SK-N-SH (cell line): ENCODE measurements at regions not wholly inside any gene's neighbourhood (a gene's known extent, or its start where the extent isn't known, plus 50 kb on each side); places are given as distances from the start of the nearest gene placed in this dataset.

Experiments used
- CTCF ChIA-PET: fragments of 300-600, 350-600 bp; formaldehyde crosslinking; extraction: SDS; loops from one replicate; lab custom pipeline; 2021; lab: Yijun Ruan, JAX
- POLR2A ChIA-PET: fragments of 350-600 bp; sonication (Branson Sonifier 250); formaldehyde crosslinking; extraction: SDS; loops from one replicate; lab custom pipeline; 2020; ENCODE audit warnings: antibody characterized with exemption, inconsistent platforms; lab: Yijun Ruan, JAX
- DNase-seq: peaks from one replicate; pipeline ENCODE4 v3.0.0; 2012
- H2AFZ ChIP-seq: fragments of 200-600 bp; sonication (generic); 2 replicates; pipeline ENCODE4 v1.8.1; 2016; ENCODE audit warnings: antibody characterized with exemption, mild to moderate bottlenecking, low read depth
- H3F3A ChIP-seq: fragments of 200-600 bp; sonication (generic); replicated peaks from 2 replicates; pipeline ENCODE3; 2016; ENCODE audit warnings: antibody characterized with exemption, mild to moderate bottlenecking; ENCODE audit not compliant: insufficient read depth
- H3K27ac ChIP-seq, 2 experiments: fragments of 200-500 bp in 1 of 2; fragments of 200-600 bp in 1 of 2; sonication (Bioruptor generic) in 1 of 2; sonication (generic), shearing (Covaris generic) in 1 of 2; 2 replicates each; pipeline versions ENCODE4 v1.5.1 to v1.6.1; 2014 to 2016; ENCODE audit warnings: low read depth in 2 of 2, inconsistent platforms in 1 of 2, low read length in 1 of 2, mild to moderate bottlenecking in 1 of 2, mixed read lengths in 1 of 2
- H3K27me3 ChIP-seq: fragments of 200-600 bp; sonication (generic), shearing (Covaris generic); 2 replicates; pipeline ENCODE4 v1.6.1; 2016; ENCODE audit warnings: mixed run types; ENCODE audit not compliant: insufficient read depth
- H3K36me3 ChIP-seq, 2 experiments: fragments of 200-500 bp in 1 of 2; fragments of 200-600 bp in 1 of 2; sonication (Bioruptor generic) in 1 of 2; sonication (generic) in 1 of 2; replicated peaks in 1 of 2; 2 replicates each; pipeline versions ENCODE3 to v1.5.1; 2014 to 2016; ENCODE audit warnings: low read length in 1 of 2, mild to moderate bottlenecking in 1 of 2; ENCODE audit not compliant: insufficient read depth in 2 of 2, control insufficient read depth in 1 of 2
- H3K4me1 ChIP-seq, 2 experiments: fragments of 200-500 bp in 1 of 2; fragments of 200-600 bp in 1 of 2; sonication (Bioruptor generic) in 1 of 2; sonication (generic), shearing (Covaris generic) in 1 of 2; 2 replicates each; pipeline versions ENCODE4 v1.5.1 to v1.6.1; 2014 to 2016; ENCODE audit warnings: low read depth in 1 of 2, low read length in 1 of 2, mixed run types in 1 of 2; ENCODE audit not compliant: insufficient read depth in 2 of 2, control insufficient read depth in 1 of 2
- H3K4me2 ChIP-seq: fragments of 200-600 bp; sonication (generic), shearing (Covaris generic); 2 replicates; pipeline ENCODE4 v1.6.1; 2017; ENCODE audit warnings: mixed run types
- H3K4me3 ChIP-seq, 2 experiments: fragments of 200-500 bp in 1 of 2; fragments of 200-600 bp in 1 of 2; sonication (Bioruptor generic) in 1 of 2; sonication (generic), shearing (Covaris generic) in 1 of 2; 2 replicates each; pipeline versions ENCODE4 v1.5.1 to v1.8.1; 2014 to 2016; ENCODE audit warnings: low read depth in 2 of 2, inconsistent platforms in 1 of 2, low read length in 1 of 2, mild to moderate bottlenecking in 1 of 2, mixed read lengths in 1 of 2, moderate library complexity in 1 of 2
- H3K79me2 ChIP-seq: fragments of 200-600 bp; sonication (generic); 2 replicates; pipeline ENCODE4 v1.8.1; 2017; ENCODE audit warnings: mild to moderate bottlenecking; ENCODE audit not compliant: insufficient read depth
- H3K9ac ChIP-seq: fragments of 200-600 bp; sonication (generic); 2 replicates; pipeline ENCODE4 v1.6.1; 2017; ENCODE audit warnings: mixed run types
- H3K9me2 ChIP-seq: fragments of 200-600 bp; sonication (generic); 2 replicates; pipeline ENCODE4 v1.6.1; 2017; ENCODE audit warnings: mixed run types
- H3K9me3 ChIP-seq: fragments of 200-600 bp; sonication (generic); 2 replicates; pipeline ENCODE4 v1.6.1; 2017; ENCODE audit warnings: mixed run types, mild to moderate bottlenecking, moderate library complexity
- H4K20me1 ChIP-seq: fragments of 200-600 bp; sonication (generic); 2 replicates; pipeline ENCODE4 v1.6.1; 2017; ENCODE audit warnings: mild to moderate bottlenecking, mixed run types; ENCODE audit not compliant: insufficient read depth
- EP300 ChIP-seq, 2 experiments: IDR thresholded peaks; 2 replicates each; pipeline versions ENCODE4 v1.4.0 to v1.6.1; 2012; ENCODE audit warnings: borderline replicate concordance in 1 of 2, low read depth in 1 of 2, low read length in 1 of 2
- EZH2phosphoT487 ChIP-seq: fragments of 200-600 bp; sonication (generic); IDR thresholded peaks from 2 replicates; pipeline ENCODE4 v1.6.1; 2017; ENCODE audit warnings: low read depth, mixed run types, mild to moderate bottlenecking, antibody characterized with exemption, moderate library complexity, borderline replicate concordance
- FOSL2 ChIP-seq: IDR thresholded peaks from 2 replicates; pipeline ENCODE4 v1.4.0; 2012; ENCODE audit warnings: low read depth, mild to moderate bottlenecking, moderate library complexity, borderline replicate concordance
- GATA2 ChIP-seq: sonication (generic); formaldehyde crosslinking; IDR thresholded peaks from 2 replicates; pipeline ENCODE4 v1.5.0; 2020; ENCODE audit warnings: mild to moderate bottlenecking, missing genetic modification reagents
- JUND ChIP-seq: IDR thresholded peaks from 2 replicates; pipeline ENCODE4 v1.4.0; 2012
- MEF2A ChIP-seq: IDR thresholded peaks from 2 replicates; pipeline ENCODE4 v1.4.0; 2012; ENCODE audit warnings: low read depth, borderline replicate concordance
- NFIC ChIP-seq: IDR thresholded peaks from 2 replicates; pipeline ENCODE4 v1.4.0; 2012; ENCODE audit warnings: borderline replicate concordance
- NRF1 ChIP-seq: IDR thresholded peaks from 2 replicates; pipeline ENCODE4 v1.6.1; 2012; ENCODE audit warnings: low read depth, mild to moderate bottlenecking, low read length
- POLR2AphosphoS5 ChIP-seq: IDR thresholded peaks from 2 replicates; pipeline ENCODE4 v1.6.1; 2012; ENCODE audit warnings: low read depth, low read length
- RAD21 ChIP-seq: IDR thresholded peaks from 2 replicates; pipeline ENCODE4 v1.6.1; 2012; ENCODE audit warnings: mild to moderate bottlenecking, low read length
- RFX5 ChIP-seq: IDR thresholded peaks from 2 replicates; pipeline ENCODE4 v1.6.1; 2012; ENCODE audit warnings: mild to moderate bottlenecking, improper control_type of control experiment, low read length
- RXRA ChIP-seq: IDR thresholded peaks from 2 replicates; pipeline ENCODE4 v1.4.0; 2012; ENCODE audit warnings: low read depth, mild to moderate bottlenecking, borderline replicate concordance
- SIN3A ChIP-seq: IDR thresholded peaks from 2 replicates; pipeline ENCODE4 v1.6.1; 2012; ENCODE audit warnings: low read depth, mild to moderate bottlenecking, low read length, moderate library complexity, borderline replicate concordance
- SMC3 ChIP-seq: IDR thresholded peaks from 2 replicates; pipeline ENCODE4 v1.6.1; 2012; ENCODE audit warnings: low read depth, low read length, improper control_type of control experiment
- TCF12 ChIP-seq: IDR thresholded peaks from 2 replicates; pipeline ENCODE4 v1.4.0; 2012
- TEAD4 ChIP-seq: IDR thresholded peaks from 2 replicates; pipeline ENCODE4 v1.4.0; 2012; ENCODE audit warnings: mild to moderate bottlenecking, borderline replicate concordance; ENCODE audit not compliant: insufficient read depth
- YY1 ChIP-seq: IDR thresholded peaks from 2 replicates; pipeline ENCODE4 v1.4.0; 2012; ENCODE audit warnings: low read depth, mild to moderate bottlenecking
- WGBS: methylation state at CpG from one replicate; pipeline ENCODE4 v1.1.6; 2017; ENCODE audit warnings: low lambda C conversion rate; 5-methylcytosine and 5-hydroxymethylcytosine counted together
- TF ChIP-seq, protein P1 (sequence below): fragments of 200-600 bp; sonication (generic); IDR thresholded peaks from 2 replicates; pipeline ENCODE4 v1.6.1; 2017; ENCODE audit warnings: antibody characterized with exemption, mild to moderate bottlenecking, moderate library complexity
- TF ChIP-seq, protein P2 (sequence below): fragments of 150-350 bp; IDR thresholded peaks from 2 replicates; pipeline ENCODE4 v1.6.1; 2016; ENCODE audit warnings: mild to moderate bottlenecking, low read depth, low read length
- TF ChIP-seq, protein P3 (sequence below): IDR thresholded peaks from 2 replicates; pipeline ENCODE4; 2012

DNA sequence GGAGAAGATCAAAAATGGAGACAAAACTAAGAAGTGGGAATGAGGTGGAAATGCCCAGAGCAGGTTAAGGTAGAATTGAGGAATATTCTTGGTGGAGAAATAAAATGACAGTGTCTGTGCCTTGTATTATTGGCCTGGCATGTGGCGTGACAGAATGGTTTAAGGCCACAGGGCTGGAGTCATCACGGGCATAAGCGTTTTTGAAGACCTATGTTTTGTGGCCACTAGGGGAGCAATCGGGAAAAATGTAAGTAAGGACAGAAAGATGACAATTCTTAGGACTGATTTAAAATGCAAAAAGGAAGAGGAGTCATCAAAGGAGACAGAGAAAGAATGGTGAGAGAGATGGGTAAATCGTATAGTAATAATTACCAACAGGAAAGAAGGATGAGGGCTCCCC, 72.2 kb upstream of the EPB41L4A start:
- Histone ChIP-seq H3K4me2 (no peak overlapping the region), H4K20me1 (no peaks in the 10 kb centered on the region), H3K4me1 (no peaks in the 10 kb centered on the region), H3K79me2 (no peaks in the 10 kb centered on the region), H3K27me3 (no peaks in the 10 kb centered on the region), H3F3A (no peaks in the 10 kb centered on the region), H3K9ac (no peak overlapping the region), H3K9me3 (no peaks in the 10 kb centered on the region), H3K27ac (no peak overlapping the region), H2AFZ (no peak overlapping the region), H3K9me2 (no peaks in the 10 kb centered on the region), H3K36me3 (no peaks in the 10 kb centered on the region), H3K4me3 (no peak overlapping the region)
- ChIA-PET CTCF (interaction anchor here (0.6 to 1.7 kb wide), 3 partner anchors 13 to 1961 kb away, joined by 3 to 9 read pairs (median 5); no protein-coding TSS in a partner anchor), POLR2A (no interaction called here)
- TF ChIP-seq, protein P1, sequence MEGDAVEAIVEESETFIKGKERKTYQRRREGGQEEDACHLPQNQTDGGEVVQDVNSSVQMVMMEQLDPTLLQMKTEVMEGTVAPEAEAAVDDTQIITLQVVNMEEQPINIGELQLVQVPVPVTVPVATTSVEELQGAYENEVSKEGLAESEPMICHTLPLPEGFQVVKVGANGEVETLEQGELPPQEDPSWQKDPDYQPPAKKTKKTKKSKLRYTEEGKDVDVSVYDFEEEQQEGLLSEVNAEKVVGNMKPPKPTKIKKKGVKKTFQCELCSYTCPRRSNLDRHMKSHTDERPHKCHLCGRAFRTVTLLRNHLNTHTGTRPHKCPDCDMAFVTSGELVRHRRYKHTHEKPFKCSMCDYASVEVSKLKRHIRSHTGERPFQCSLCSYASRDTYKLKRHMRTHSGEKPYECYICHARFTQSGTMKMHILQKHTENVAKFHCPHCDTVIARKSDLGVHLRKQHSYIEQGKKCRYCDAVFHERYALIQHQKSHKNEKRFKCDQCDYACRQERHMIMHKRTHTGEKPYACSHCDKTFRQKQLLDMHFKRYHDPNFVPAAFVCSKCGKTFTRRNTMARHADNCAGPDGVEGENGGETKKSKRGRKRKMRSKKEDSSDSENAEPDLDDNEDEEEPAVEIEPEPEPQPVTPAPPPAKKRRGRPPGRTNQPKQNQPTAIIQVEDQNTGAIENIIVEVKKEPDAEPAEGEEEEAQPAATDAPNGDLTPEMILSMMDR, result peak; percentile 53
- no peak for TF ChIP-seq RFX5
- peak; percentile 12 for DNase-seq
- 49% methylated on average over 5 of the region's 5 CpGs for WGBS

DNA sequence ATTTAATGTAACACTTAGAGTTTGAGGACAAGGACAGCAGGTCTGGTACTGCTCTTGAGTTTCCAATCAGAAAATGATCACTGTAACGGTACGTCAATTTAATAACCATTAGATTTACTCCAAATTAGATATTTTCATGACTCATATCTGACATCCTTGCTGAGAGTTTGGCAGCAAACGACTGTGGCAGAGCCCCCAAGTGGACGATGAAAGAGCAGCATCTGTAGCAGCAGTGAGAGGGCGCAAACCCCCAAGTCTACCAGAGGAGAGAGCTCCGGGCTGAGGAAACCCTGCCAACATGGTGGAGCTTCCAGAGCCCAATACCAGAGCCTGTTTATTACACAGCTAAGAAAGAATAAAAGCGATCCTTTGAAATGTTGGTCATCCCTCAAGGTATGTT, 73.2 kb upstream of the EPB41L4A start:
- Histone ChIP-seq H3K4me2 (no peak overlapping the region), H3K27me3 (no peaks in the 10 kb centered on the region; the same call in 1 of the 2 replicates)
- TF ChIP-seq SIN3A (no peak), RAD21 (peak; percentile 51), TCF12 (no peak), JUND (no peak), GATA2 (CRISPR knock-in tag) (no peak), FOSL2 (peak; percentile 21; the same call in 1 of the 2 replicates), RFX5 (no peak), RXRA (no peak), NRF1 (no peak), EP300 (IDR thresholded peaks at IDR 0.05; ENCODE audit: borderline replicate concordance in 1 of 2, low read depth in 1 of 2, low read length in 1 of 2) (no peak), POLR2AphosphoS5 (no peak), SMC3 (peak; percentile 38; the same call in 1 of the 2 replicates), YY1 (no peak), MEF2A (no peak), EZH2phosphoT487 (no peak), NFIC (0 out of 2 replicates have a peak, but pooled peaks have one; percentile 22), TEAD4 (no peak)
- TF ChIP-seq, protein P2, sequence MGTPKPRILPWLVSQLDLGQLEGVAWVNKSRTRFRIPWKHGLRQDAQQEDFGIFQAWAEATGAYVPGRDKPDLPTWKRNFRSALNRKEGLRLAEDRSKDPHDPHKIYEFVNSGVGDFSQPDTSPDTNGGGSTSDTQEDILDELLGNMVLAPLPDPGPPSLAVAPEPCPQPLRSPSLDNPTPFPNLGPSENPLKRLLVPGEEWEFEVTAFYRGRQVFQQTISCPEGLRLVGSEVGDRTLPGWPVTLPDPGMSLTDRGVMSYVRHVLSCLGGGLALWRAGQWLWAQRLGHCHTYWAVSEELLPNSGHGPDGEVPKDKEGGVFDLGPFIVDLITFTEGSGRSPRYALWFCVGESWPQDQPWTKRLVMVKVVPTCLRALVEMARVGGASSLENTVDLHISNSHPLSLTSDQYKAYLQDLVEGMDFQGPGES, result no peak
- TF ChIP-seq, protein P3, sequence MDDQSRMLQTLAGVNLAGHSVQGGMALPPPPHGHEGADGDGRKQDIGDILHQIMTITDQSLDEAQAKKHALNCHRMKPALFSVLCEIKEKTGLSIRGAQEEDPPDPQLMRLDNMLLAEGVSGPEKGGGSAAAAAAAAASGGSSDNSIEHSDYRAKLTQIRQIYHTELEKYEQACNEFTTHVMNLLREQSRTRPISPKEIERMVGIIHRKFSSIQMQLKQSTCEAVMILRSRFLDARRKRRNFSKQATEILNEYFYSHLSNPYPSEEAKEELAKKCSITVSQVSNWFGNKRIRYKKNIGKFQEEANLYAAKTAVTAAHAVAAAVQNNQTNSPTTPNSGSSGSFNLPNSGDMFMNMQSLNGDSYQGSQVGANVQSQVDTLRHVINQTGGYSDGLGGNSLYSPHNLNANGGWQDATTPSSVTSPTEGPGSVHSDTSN, result no peak
- TF ChIP-seq, protein P1, result peak; percentile 56
- TF ChIP-seq, all 33 proteins: peak for 5
- CTCF ChIA-PET, result interaction anchor here (0.7 to 2.2 kb wide), 11 partner anchors 11 to 312 kb away, joined by 3 to 12 read pairs (median 5); no protein-coding TSS in a partner anchor
- H3K4me1 ChIP-seq, result no peaks in the 10 kb centered on the region
- 12% methylated on average over 7 of the region's 7 CpGs for WGBS
- H3K9me3 ChIP-seq, result no peaks in the 10 kb centered on the region
- no peaks in the 10 kb centered on the region for H3K9me2 ChIP-seq
- POLR2A ChIA-PET, result no interaction called here
- H3K36me3 ChIP-seq, result no peaks in the 10 kb centered on the region
- H4K20me1 ChIP-seq, result no peaks in the 10 kb centered on the region
- H3K27ac ChIP-seq, result no peak overlapping the region
- no peak overlapping the region; a peak in 1 of 4 replicates for H3K4me3 ChIP-seq
- H3F3A ChIP-seq, result no peaks in the 10 kb centered on the region
- no peak overlapping the region for H2AFZ ChIP-seq
- peak; percentile 52 for DNase-seq
- no peaks in the 10 kb centered on the region for H3K79me2 ChIP-seq
- H3K9ac ChIP-seq, result no peak overlapping the region
